Caco-2 (cell line): ENCODE measurements at regions not wholly inside any gene's neighbourhood (a gene's known extent, or its start where the extent isn't known, plus 50 kb on each side); places are given as distances from the start of the nearest gene placed in this dataset.

Experiments
- BruUV-seq: library from RNA; stranded (reverse); fragments of 400-500 nt; replicated peaks from 2 replicates; lab custom pipeline; 2021; lab: Mats Ljungman, UMichigan
- CTCF ChIA-PET: fragments of 300-600 bp; sonication (Branson Sonifier 250); formaldehyde crosslinking; loops from one replicate; lab custom pipeline; 2022; ENCODE audit warnings: antibody characterized with exemption; lab: Charles Lee
- POLR2A ChIA-PET: fragments of 300-600 bp; sonication (Branson Sonifier 250); formaldehyde crosslinking; loops from one replicate; lab custom pipeline; 2022; ENCODE audit warnings: antibody characterized with exemption; lab: Charles Lee
- DNase-seq, 2 experiments: peaks; one replicate each; pipeline versions ENCODE4 v3.0.0 to v3.0.0-alpha.2; 2020 to 2022
- H3K27me3 ChIP-seq: replicated peaks from 2 replicates; pipeline ENCODE4 v1.6.0; 2011; ENCODE audit warnings: low read length; ENCODE audit not compliant: control insufficient read depth, insufficient read depth
- H3K36me3 ChIP-seq: 2 replicates; pipeline ENCODE4 v1.5.1; 2011; ENCODE audit warnings: low read length; ENCODE audit not compliant: control insufficient read depth, insufficient read depth
- H3K4me1 ChIP-seq: fragments of 250-450 bp; sonication (Bioruptor Pico); 2 replicates; pipeline ENCODE4 v1.5.1; 2020; ENCODE audit warnings: mild to moderate bottlenecking
- H3K4me3 ChIP-seq: 2 replicates; pipeline ENCODE4 v1.5.1; 2011; ENCODE audit warnings: low read depth, mild to moderate bottlenecking, control low read depth, low read length
- H3K9me3 ChIP-seq: fragments of 250-450 bp; sonication (Bioruptor Pico); 2 replicates; pipeline ENCODE4 v1.5.1; 2020; ENCODE audit warnings: mild to moderate bottlenecking, moderate library complexity
- H3K27ac Mint-ChIP-seq: one replicate; pipeline ENCODE4 v1.8.0; 2022; ENCODE audit warnings: mixed read lengths; ENCODE audit not compliant: unreplicated experiment
- H3K27me3 Mint-ChIP-seq: one replicate; pipeline ENCODE4 v1.8.0; 2022; ENCODE audit warnings: mixed read lengths; ENCODE audit not compliant: insufficient read depth, unreplicated experiment
- H3K36me3 Mint-ChIP-seq: one replicate; pipeline ENCODE4 v1.8.0; 2022; ENCODE audit warnings: mild to moderate bottlenecking, mixed read lengths; ENCODE audit not compliant: insufficient read depth, unreplicated experiment
- H3K4me1 Mint-ChIP-seq: one replicate; pipeline ENCODE4 v1.8.0; 2022; ENCODE audit warnings: low read depth, mixed read lengths; ENCODE audit not compliant: unreplicated experiment
- H3K4me3 Mint-ChIP-seq: one replicate; pipeline ENCODE4 v1.8.0; 2022; ENCODE audit warnings: mild to moderate bottlenecking, moderate library complexity, mixed read lengths; ENCODE audit not compliant: unreplicated experiment
- H3K9me3 Mint-ChIP-seq: one replicate; pipeline ENCODE4 v1.8.0; 2022; ENCODE audit warnings: mixed read lengths; ENCODE audit not compliant: unreplicated experiment
- CTCF ChIP-seq, 2 experiments: fragments of 200-600 bp in 1 of 2; IDR thresholded peaks; 1 replicate in 1 of 2; 2 replicates in 1 of 2; pipeline versions ENCODE4 v1.5.1 to v1.8.0; 2011 to 2022; ENCODE audit warnings: antibody characterized with exemption in 1 of 2, control low read depth in 1 of 2, inconsistent platforms in 1 of 2, low read depth in 1 of 2, low read length in 1 of 2, mild to moderate bottlenecking in 1 of 2, moderate library complexity in 1 of 2; ENCODE audit not compliant: insufficient read depth in 1 of 2, severe bottlenecking in 1 of 2, unreplicated experiment in 1 of 2
- intact Hi-C: fragments of 100-400 bp; cut with micrococcal nuclease; formaldehyde crosslinking; loops from one replicate; pipeline ENCODE4 v1.10.0; 2022; ENCODE audit not compliant: unreplicated experiment

GRCh38 chr7:50181081-50181480 is 88.0 kb upstream of the ZPBP start:
- ChIA-PET POLR2A (no interaction called here), CTCF (no interaction called here)
- Mint-ChIP-seq H3K36me3 (no peaks in the 10 kb centered on the region), H3K27me3 (peaks cover 14% of the 10 kb centered on the region), H3K9me3 (no peaks in the 10 kb centered on the region), H3K27ac (no peak overlapping the region), H3K4me1 (no peaks in the 10 kb centered on the region), H3K4me3 (no peak overlapping the region)
- intact Hi-C loops: no loop called here
- DNase-seq: no peak
- no peak for TF ChIP-seq CTCF (IDR thresholded peaks at IDR 0.05; ENCODE audit: insufficient read depth in 1 of 2, low read depth in 1 of 2, low read length in 1 of 2, severe bottlenecking in 1 of 2, unreplicated experiment in 1 of 2)
- no peak overlapping the region for H3K4me3 ChIP-seq
- no peaks in the 10 kb centered on the region for H3K4me1 ChIP-seq
- no peaks in the 10 kb centered on the region for H3K36me3 ChIP-seq
- no TSS peak for BruUV-seq
- peaks cover 3% of the 10 kb centered on the region; the same call in 1 of the 2 replicates for H3K27me3 ChIP-seq
- H3K9me3 ChIP-seq: no peaks in the 10 kb centered on the region

GRCh38 chr7:50178166-50178565 is 85.1 kb upstream of the ZPBP start:
- POLR2A ChIA-PET: no interaction called here
- CTCF ChIA-PET: no interaction called here
- Mint-ChIP-seq H3K36me3 (no peaks in the 10 kb centered on the region), H3K9me3 (no peaks in the 10 kb centered on the region), H3K27me3 (peaks cover 13% of the 10 kb centered on the region), H3K27ac (no peak overlapping the region), H3K4me1 (no peaks in the 10 kb centered on the region), H3K4me3 (no peak overlapping the region)
- Histone ChIP-seq H3K9me3 (no peaks in the 10 kb centered on the region), H3K36me3 (no peaks in the 10 kb centered on the region), H3K4me1 (no peaks in the 10 kb centered on the region), H3K27me3 (peaks cover 3% of the 10 kb centered on the region; the same call in 1 of the 2 replicates), H3K4me3 (no peak overlapping the region)
- no TSS peak for BruUV-seq
- intact Hi-C loops: no loop called here
- TF ChIP-seq CTCF (IDR thresholded peaks at IDR 0.05; ENCODE audit: insufficient read depth in 1 of 2, low read depth in 1 of 2, low read length in 1 of 2, severe bottlenecking in 1 of 2, unreplicated experiment in 1 of 2): no peak
- no peak for DNase-seq

GRCh38 chr7:50174948-50175347 is 81.9 kb upstream of the ZPBP start:
- no peaks in the 10 kb centered on the region for H3K36me3 Mint-ChIP-seq
- Histone ChIP-seq H3K36me3 (no peaks in the 10 kb centered on the region), H3K4me1 (no peaks in the 10 kb centered on the region), H3K4me3 (no peak overlapping the region), H3K27me3 (peaks cover 1% of the 10 kb centered on the region; the same call in 1 of the 2 replicates), H3K9me3 (no peaks in the 10 kb centered on the region)
- no peaks in the 10 kb centered on the region for H3K9me3 Mint-ChIP-seq
- no peak for DNase-seq
- ChIA-PET POLR2A (no interaction called here), CTCF (no interaction called here)
- H3K4me1 Mint-ChIP-seq: no peaks in the 10 kb centered on the region
- no peak for TF ChIP-seq CTCF (IDR thresholded peaks at IDR 0.05; ENCODE audit: insufficient read depth in 1 of 2, low read depth in 1 of 2, low read length in 1 of 2, severe bottlenecking in 1 of 2, unreplicated experiment in 1 of 2)
- H3K27me3 Mint-ChIP-seq: peaks cover 19% of the 10 kb centered on the region
- intact Hi-C loops: no loop called here
- H3K27ac Mint-ChIP-seq: no peak overlapping the region
- no peak overlapping the region for H3K4me3 Mint-ChIP-seq
- no TSS peak for BruUV-seq
